ENCODE measurements at regions not wholly inside any gene's neighbourhood (a gene's known extent, or its start where the extent isn't known, plus 50 kb on each side); places are given as distances from the start of the nearest gene placed in this dataset.

DNA sequence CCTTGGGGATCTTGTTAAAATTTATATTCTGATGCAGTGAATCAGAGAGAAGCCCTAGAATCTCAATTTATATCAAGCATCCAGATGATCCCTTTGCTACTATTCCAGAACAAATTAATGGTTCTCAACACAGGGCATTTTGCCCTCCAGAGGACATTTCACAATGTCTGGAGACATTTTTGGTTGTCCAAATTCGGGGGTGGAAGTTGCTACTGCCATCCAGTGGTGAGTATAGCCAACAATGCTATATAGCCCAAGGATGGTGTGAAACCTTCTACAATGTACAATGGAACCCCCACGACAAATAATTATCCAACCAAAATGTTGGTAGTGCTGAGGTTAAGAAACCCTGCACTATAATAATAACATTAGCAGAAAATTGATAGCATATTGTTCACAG, 2440.0 kb downstream of the PCDH7 start:
- no peak for ATAC-seq
- no peaks in the 10 kb centered on the region for H3K9me3 ChIP-seq (ENCODE audit: control insufficient read depth, insufficient read depth, low read length)
- intact Hi-C loops (cut with micrococcal nuclease): no loop called here
- WGBS (ENCODE audit: insufficient coverage): 0% methylated on average over 1 of the region's 2 CpGs
- Mint-ChIP-seq H3K4me3 (no peak overlapping the region), H3K4me1 (no peaks in the 10 kb centered on the region), H3K36me3 (no peaks in the 10 kb centered on the region), H3K9me3 (peaks cover 17 to 19% of the 10 kb centered on the region in 2 donors), H3K27me3 (ENCODE audit: low read depth in 2 of 2) (no peaks in the 10 kb centered on the region), H3K27ac (no peak overlapping the region)
- TF ChIP-seq, protein P1, sequence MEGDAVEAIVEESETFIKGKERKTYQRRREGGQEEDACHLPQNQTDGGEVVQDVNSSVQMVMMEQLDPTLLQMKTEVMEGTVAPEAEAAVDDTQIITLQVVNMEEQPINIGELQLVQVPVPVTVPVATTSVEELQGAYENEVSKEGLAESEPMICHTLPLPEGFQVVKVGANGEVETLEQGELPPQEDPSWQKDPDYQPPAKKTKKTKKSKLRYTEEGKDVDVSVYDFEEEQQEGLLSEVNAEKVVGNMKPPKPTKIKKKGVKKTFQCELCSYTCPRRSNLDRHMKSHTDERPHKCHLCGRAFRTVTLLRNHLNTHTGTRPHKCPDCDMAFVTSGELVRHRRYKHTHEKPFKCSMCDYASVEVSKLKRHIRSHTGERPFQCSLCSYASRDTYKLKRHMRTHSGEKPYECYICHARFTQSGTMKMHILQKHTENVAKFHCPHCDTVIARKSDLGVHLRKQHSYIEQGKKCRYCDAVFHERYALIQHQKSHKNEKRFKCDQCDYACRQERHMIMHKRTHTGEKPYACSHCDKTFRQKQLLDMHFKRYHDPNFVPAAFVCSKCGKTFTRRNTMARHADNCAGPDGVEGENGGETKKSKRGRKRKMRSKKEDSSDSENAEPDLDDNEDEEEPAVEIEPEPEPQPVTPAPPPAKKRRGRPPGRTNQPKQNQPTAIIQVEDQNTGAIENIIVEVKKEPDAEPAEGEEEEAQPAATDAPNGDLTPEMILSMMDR (IDR thresholded peaks at IDR 0.05): no peak
- no peaks in the 10 kb centered on the region for H3K4me1 ChIP-seq (ENCODE audit: control insufficient read depth, insufficient read depth, low read length)
- no peak for DNase-seq
- no peaks in the 10 kb centered on the region for H3K36me3 ChIP-seq (ENCODE audit: control insufficient read depth, insufficient read depth, low read length)
- no peak overlapping the region for H3K27ac ChIP-seq (ENCODE audit: low read length)
- H3K27me3 ChIP-seq (ENCODE audit: control insufficient read depth, insufficient read depth, low read length): no peaks in the 10 kb centered on the region
- no peak overlapping the region for H3K4me3 ChIP-seq (ENCODE audit: low read length)

DNA sequence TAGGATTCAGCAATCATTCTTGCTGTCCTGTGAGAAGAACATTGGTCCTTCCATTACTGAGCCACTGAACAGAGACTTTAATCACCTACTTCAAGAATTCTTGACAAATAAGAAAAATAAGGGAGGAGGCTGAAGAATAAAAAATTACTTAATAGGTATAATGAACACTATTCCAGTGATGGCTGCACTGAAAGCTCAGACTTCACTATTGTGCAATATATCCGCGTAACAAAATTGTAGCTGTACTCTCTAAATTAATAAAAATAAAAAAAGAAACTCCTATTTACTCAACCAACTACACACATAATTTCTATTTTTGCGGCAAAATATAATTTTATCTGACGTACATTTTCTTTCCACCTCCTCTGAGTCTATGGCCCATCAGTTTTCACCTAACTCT, 2441.0 kb downstream of the PCDH7 start:
- no peak for DNase-seq
- H3K27me3 ChIP-seq (ENCODE audit: control insufficient read depth, insufficient read depth, low read length): no peaks in the 10 kb centered on the region
- H3K36me3 Mint-ChIP-seq: no peaks in the 10 kb centered on the region
- H3K36me3 ChIP-seq (ENCODE audit: control insufficient read depth, insufficient read depth, low read length): no peaks in the 10 kb centered on the region
- no peak overlapping the region for H3K27ac ChIP-seq (ENCODE audit: low read length)
- no peaks in the 10 kb centered on the region for H3K4me1 Mint-ChIP-seq
- H3K27me3 Mint-ChIP-seq (ENCODE audit: low read depth in 2 of 2): no peaks in the 10 kb centered on the region
- peaks cover 22% of the 10 kb centered on the region in 2 donors for H3K9me3 Mint-ChIP-seq
- intact Hi-C loops (cut with micrococcal nuclease): no loop called here
- TF ChIP-seq, protein P1 (IDR thresholded peaks at IDR 0.05): no peak
- no peak for ATAC-seq
- H3K4me3 Mint-ChIP-seq: no peak overlapping the region
- no peaks in the 10 kb centered on the region for H3K4me1 ChIP-seq (ENCODE audit: control insufficient read depth, insufficient read depth, low read length)
- 98% methylated on average over 4 of the region's 4 CpGs for WGBS (ENCODE audit: insufficient coverage)
- H3K27ac Mint-ChIP-seq: no peak overlapping the region
- no peak overlapping the region for H3K4me3 ChIP-seq (ENCODE audit: low read length)
- H3K9me3 ChIP-seq (ENCODE audit: control insufficient read depth, insufficient read depth, low read length): no peaks in the 10 kb centered on the region

DNA sequence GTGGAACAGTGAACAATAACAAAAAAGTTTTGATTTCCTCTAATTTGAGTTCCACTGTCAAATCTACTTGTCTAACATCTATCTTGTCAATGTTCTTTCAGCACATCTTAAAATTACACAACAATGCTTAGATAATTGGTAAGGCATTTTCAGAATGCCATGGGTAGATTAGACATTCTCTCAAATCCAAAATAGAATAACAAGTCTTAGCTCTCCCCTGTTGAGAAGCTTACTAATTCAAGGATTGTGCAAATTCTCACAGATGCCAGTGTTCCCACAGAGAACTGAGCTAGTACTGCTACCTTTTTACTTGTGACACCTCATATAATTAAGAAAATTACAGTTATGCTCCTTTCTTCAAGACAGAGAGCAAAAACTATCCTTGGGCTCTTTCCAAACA, 2442.0 kb downstream of the PCDH7 start:
- Histone ChIP-seq H3K27ac (ENCODE audit: low read length) (no peak overlapping the region), H3K36me3 (ENCODE audit: control insufficient read depth, insufficient read depth, low read length) (no peaks in the 10 kb centered on the region), H3K9me3 (ENCODE audit: control insufficient read depth, insufficient read depth, low read length) (no peaks in the 10 kb centered on the region), H3K4me1 (ENCODE audit: control insufficient read depth, insufficient read depth, low read length) (no peaks in the 10 kb centered on the region), H3K27me3 (ENCODE audit: control insufficient read depth, insufficient read depth, low read length) (no peaks in the 10 kb centered on the region), H3K4me3 (ENCODE audit: low read length) (no peak overlapping the region)
- intact Hi-C loops (cut with micrococcal nuclease): no loop called here
- ATAC-seq: no peak
- Mint-ChIP-seq H3K36me3 (no peaks in the 10 kb centered on the region), H3K27ac (no peak overlapping the region), H3K9me3 (peaks cover 19 to 22% of the 10 kb centered on the region in 2 donors), H3K27me3 (ENCODE audit: low read depth in 2 of 2) (no peaks in the 10 kb centered on the region), H3K4me3 (no peak overlapping the region), H3K4me1 (no peaks in the 10 kb centered on the region)
- DNase-seq: no peak
- TF ChIP-seq, protein P1 (IDR thresholded peaks at IDR 0.05): no peak

DNA sequence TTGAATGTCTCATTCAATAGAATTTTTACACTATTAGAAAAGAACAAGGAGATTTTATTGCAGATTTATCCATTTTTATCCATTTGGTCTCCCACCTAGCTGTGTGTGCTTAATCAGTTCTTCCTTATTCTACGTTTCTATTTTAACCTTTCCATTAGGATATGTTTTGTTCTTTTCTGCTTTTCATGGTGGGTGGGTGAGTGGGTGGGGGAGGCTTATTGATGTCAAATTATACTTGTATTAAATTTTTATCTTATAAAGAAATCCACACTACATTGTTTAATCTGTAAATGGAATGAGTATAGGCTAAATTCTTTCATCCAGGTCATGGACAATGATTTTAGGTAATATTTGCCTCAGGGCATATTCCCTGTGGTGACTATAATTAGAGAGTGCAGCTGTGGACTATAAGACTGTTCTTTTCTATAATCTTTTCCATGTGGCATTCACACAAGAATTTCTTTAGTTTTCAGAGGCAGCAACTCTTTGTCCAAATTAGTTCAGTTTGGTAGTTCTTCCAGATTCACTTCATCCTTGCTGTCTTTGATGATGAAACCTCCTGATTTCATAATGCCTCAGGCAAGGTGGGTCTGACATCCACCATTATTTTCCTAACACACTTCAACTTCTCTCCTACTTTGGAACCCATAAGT, 2451.8 kb downstream of the PCDH7 start:
- Mint-ChIP-seq H3K4me1 (no peaks in the 10 kb centered on the region), H3K4me3 (no peak overlapping the region), H3K36me3 (no peaks in the 10 kb centered on the region), H3K27me3 (ENCODE audit: low read depth in 2 of 2) (no peaks in the 10 kb centered on the region), H3K27ac (no peak overlapping the region), H3K9me3 (peaks cover 2 to 15% of the 10 kb centered on the region in 2 donors)
- Histone ChIP-seq H3K27me3 (ENCODE audit: control insufficient read depth, insufficient read depth, low read length) (no peaks in the 10 kb centered on the region), H3K4me1 (ENCODE audit: control insufficient read depth, insufficient read depth, low read length) (no peaks in the 10 kb centered on the region), H3K4me3 (ENCODE audit: low read length) (no peak overlapping the region), H3K36me3 (ENCODE audit: control insufficient read depth, insufficient read depth, low read length) (no peaks in the 10 kb centered on the region), H3K9me3 (ENCODE audit: control insufficient read depth, insufficient read depth, low read length) (peaks cover 4% of the 10 kb centered on the region), H3K27ac (ENCODE audit: low read length) (no peak overlapping the region)
- TF ChIP-seq, protein P1 (IDR thresholded peaks at IDR 0.05): no peak
- WGBS (ENCODE audit: insufficient coverage): no CpG with 5 or more reads among the region's 1 CpG
- ATAC-seq: no peak
- no peak for DNase-seq
- intact Hi-C loops (cut with micrococcal nuclease): no loop called here

All from natural killer cell (primary cell).